NCI-H524 treated with DMSO at 0.1 percent for 48 hours (cell line): ENCODE measurements at regions not wholly inside any gene's neighbourhood (a gene's known extent, or its start where the extent isn't known, plus 50 kb on each side); places are given as distances from the start of the nearest gene placed in this dataset.

Source experiments
- DNase-seq: peaks from one replicate; lab custom pipeline; 2025; lab: John Stamatoyannopoulos, UW

DNA sequence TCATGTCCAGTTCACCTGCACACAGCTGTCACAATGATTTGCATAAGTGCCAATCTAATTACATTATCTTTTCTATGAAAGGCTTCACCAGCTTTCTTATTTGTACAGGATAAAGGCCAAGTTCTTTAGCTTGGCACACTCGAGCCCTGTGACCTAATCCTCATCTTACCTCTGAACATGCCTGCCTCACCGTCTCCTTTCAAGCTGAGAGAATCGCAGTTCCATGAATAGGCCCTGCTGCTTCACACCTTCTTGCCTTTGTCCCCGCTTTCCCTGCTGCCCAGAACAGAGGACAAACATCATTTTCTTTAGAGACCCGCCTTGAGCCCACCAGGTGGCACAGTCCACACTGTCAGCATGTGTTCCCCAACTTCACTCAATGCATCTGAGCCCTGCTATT is 1094.7 kb downstream of the BCL11A start:
- DNase-seq = no peak

DNA sequence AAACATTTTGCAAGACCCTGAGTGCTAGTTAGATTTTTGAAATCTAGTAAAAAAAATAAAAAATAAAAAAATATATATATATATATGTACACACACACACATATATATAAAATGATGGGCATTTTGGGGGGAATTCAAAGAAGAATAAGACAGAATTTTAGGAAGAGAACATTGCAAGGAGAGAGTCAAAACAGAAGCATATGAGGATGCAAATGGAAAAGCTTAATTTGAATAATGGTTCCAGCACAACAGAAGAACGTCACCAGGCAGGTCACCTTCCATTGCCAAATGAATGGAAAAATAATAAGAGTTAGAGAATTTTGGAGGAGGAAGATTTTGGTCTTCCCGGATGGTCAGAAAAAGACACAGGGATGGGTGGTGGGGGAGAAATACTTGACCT is 1097.2 kb downstream of the BCL11A start:
- no peak for DNase-seq

DNA sequence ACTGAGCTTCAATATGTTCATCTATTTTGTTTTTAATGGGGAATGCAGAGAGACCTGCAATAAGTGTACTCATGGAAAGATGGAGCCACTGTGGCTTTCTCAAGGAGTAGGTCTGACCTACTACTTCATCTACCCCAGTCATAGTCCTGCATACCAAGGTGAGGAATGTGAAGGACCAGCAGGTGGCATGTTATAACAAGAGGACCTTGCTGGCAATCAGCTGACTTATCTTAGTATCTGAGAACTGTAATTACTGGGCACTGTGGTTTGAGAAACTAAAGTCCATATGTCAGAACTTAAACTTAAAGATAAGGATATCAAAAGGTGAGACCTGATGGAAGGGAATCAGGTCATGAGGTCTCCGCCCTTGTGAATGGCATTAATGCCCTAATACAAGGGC is 1104.2 kb downstream of the BCL11A start:
- no peak for DNase-seq

- DNase-seq = no peak
These were observed 1113.0 kb downstream of the BCL11A start for GRCh38 chr2:59440491-59440890.

DNA sequence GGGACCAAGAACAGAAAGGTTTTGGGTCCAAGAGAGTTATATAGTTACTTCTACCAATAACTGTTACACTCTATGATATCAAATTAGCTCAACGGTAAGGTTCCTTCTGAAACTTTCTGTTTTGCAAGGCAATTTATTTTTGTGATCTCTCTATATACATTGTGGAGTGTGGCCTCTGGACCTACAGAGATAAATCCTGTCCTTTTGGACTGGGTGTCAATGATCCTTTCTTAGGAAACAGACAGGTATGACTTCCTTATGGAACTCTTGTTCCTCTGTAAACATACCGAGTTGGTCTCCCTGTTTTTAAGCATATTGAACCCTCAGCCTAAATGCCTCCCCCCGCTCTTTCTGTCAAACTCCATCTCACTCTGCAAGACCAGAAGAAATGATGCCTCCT is 1117.8 kb downstream of the BCL11A start:
- DNase-seq = no peak

DNA sequence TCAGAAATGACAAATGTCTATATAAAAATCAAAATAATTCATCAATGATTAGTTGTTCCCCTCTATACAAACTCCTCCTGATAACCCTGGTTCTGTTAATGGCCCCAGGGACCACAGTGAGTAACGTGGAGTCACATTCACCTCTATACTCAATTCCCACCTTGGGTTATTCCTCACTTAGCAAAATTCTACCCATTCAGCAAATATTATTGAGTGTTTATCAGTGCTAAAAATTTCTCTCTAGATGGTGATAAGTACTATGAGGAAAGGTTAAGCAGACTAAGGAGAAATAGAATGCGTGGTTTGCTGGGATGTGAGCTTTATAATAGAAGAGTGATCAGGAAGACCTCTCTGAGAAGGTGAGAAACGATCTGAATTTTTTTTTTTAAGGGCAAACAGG is 1124.5 kb downstream of the BCL11A start:
- DNase-seq = no peak

DNA sequence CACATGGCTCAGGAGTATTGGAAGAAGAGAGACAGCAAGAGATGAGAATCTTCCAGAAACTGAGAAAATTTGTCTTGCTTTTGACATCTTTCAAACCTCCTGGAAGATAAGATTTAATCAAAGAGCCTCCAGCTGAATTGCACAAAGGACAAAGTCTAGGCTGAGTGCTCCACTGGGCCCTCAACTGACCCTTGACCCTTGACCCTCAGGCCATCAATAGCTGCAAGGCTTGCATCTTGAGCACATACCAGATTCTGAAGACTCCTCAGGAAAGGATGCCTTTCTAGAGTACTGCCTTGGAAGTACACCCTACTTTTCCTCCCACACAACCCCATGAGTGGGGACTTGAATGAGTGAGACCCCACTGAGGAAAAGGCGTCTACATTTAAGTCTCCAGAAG is 1125.5 kb downstream of the BCL11A start:
- no peak for DNase-seq

GRCh38 chr2:59425247-59425646 is 1128.2 kb downstream of the BCL11A start:
- no peak for DNase-seq

DNA sequence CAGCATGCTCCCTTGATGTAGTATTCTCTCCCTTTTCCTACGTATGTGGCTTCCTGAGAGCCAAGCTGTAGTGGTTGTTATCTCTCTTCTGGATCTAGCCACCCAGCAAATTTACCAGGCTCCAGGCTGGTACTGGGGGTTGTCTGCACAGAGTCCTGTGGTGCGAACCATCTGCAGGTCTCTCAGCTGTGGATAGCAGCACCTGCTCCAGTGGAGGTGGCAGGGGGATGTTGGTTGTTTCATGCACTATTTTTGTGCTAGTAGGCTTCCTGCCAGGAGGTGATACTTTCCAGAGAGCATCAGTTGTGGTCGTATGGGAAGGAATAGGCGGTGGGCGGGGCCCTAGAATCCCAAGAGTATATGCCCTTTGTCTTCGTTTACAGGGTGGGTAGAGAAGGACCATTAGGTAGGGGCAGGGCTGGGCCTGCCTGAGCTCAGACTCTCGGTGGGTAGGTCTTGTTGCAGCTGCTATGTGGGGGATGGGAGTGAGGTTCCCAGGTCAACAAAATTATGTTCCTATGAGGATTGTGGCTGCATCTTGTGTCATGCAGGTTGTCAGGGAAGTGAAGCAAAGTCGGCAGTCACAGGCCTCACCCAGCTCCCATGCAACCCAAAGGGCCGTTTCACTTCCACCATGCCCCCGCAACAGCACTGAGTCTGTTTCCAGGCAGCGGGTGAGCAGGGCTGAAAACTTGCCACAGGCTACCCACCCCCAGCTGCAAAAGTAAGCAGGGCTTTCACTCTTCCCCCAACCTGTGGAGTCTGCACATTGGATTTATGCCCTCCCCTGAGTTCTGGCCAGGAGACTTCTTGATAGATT is 1139.5 kb downstream of the BCL11A start:
- DNase-seq = no peak

DNA sequence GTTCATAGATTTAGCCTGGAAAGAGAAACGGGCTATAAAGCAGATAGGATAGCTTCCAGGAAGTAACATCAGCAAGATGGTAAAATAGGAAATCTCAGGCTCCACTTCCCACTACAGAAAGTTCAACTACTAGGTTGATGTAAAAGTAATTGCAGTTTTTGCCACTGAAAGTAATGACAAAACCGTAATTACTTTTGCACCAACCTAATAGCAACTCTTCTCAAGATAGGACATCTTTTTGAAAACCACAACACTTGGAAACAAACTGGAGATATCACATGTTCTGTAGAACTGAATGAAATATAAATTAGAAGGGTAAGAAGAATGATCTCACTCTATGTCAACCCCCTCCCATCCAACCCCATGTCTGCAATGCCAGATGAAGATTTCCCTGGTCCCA is 1154.3 kb downstream of the BCL11A start:
- DNase-seq = no peak

DNA sequence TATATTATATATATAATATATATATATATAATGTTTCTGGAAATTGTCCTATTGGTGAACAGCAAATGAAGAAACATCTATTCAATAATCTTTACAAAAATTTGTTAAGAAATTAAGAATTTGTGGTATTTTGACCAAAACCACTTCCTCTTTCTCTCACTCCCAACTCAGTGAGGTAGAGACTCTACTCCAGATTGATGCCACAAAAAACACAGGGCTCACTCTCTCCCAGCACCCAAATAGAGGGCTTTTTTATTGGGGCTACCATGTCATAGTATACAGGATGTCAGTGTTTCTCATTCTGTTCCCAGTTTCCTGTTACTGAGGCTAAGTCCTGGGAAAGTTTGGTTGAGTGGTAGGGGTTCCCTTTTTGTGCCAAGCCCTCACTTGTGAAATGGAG is 1155.4 kb downstream of the BCL11A start:
- no peak for DNase-seq

DNA sequence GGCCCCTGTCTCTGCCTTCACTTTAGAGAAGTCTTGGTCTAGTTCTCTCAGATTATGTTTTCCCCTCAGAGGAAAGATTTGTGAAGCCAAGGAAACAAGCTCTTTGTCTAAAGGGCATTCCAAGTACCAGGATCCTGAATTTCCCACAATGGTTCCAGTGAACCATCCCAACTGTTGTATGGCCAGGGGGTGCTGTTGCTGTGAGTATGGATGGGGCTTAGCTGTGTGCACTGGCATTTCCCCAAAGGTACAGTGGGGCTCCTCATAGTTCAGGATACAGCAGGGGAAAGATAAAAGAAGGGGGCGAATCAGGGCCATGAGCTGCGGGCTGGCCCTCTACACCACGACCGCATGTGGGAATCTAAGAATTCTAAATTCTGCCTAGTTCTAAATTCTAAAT is 1154.0 kb upstream of the FANCL start:
- DNase-seq = no peak

- DNase-seq = no peak
These were observed 1150.8 kb upstream of the FANCL start for GRCh38 chr2:59391896-59392295.

DNA sequence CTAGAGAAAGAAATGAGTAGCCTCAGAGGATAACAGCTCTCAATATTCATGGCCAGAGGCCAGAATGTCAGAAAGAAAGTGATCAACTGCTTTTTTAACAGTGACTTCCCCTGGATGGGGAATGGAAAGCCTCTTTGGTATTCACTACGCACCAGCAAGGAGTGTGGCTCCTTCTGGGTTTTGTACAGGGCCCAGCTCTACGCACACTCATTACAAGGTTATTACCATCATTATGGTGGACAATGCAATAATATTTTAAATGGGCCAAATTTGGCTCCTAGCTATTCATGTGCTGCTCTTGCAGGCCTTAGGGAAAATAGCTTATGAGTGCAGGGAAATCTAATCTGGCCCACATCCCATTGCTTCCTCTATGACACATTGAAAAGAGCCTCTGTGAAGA is 1149.5 kb upstream of the FANCL start:
- no peak for DNase-seq

GRCh38 chr2:59389240-59389639 is 1148.1 kb upstream of the FANCL start:
- DNase-seq = peak; percentile 6

DNA sequence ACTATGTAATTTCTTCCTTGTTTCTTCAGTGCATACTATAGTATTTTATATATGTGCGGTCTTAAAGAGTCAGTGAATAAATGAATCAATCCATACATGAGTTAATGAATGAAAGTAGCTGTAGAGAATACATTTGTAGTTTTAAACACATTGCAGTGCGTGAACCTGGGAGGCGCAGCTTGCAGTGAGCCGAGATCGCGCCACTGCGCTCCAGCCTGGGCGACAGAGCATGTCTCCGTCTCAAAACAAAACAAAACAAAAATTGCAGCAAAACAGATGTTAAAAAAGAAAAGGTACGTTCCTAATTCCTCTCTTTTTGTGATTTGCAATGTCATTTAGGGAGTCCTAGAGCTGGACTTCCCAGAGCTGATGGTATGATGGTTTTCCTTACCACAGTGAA is 1144.8 kb upstream of the FANCL start:
- DNase-seq = no peak

DNA sequence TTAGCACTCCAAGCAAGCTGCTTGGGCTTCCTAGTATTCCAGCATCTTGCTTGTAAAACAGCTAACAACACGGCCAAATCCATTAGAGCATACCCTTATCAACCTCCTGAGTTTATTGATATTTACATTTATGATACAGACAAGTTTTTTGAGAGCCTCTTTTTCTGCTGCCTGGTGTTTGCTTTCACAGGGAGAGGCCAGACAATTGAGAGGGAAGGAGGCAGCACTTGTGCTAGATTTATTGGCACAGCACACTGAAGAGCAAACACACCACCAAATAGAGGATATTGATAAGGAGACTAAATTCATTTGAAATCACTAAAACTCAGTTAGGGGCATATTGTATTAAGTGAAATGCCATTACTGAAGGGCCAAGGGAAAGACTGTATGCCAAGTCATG is 1142.3 kb upstream of the FANCL start:
- no peak for DNase-seq

DNA sequence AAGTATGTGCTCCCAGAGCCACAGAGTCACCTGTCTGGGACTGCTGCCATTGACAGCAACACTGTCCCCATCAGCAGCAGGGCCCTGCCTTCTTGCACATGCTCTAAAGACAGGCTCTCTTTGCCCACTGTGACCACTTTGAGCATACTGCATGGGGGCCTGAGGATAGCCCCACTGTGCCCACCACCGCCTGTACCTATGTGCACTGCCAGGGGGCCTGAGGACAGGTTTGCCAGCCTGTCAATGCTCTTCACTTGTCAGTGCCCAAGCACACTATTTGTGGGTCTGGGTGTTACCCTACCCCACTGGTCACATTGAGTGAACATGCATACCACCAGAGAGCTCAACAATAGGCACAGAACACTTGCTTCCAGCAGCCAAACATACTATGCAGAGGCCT is 1137.0 kb upstream of the FANCL start:
- DNase-seq = no peak

DNA sequence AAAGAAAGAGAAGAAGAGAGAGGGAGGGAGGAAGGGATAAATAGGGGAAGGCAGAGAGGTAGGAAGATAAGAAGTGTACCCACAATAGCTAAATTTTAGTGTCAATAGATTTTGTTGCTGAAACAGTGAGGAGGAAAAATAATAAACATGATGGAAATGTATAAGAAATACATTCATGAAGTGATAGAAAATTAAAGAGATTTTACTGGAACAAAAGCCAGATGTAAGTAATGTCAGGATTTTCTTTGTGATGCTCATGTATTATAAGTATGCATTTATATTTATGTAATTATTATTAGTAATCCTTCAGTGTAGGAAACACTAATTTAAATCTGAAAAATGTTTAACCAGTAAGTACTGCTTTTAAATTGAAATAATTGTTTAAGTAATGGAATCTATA is 1125.2 kb upstream of the FANCL start:
- no peak for DNase-seq

GRCh38 chr2:59354498-59354897 is 1113.4 kb upstream of the FANCL start:
- no peak for DNase-seq

GRCh38 chr2:59353306-59353921 is 1112.3 kb upstream of the FANCL start:
- DNase-seq = no peak

- DNase-seq = no peak
These were observed 1101.0 kb upstream of the FANCL start for GRCh38 chr2:59342166-59342565.

GRCh38 chr2:59339837-59340207 is 1098.7 kb upstream of the FANCL start:
- DNase-seq = no peak
